ENCODE measurements at regions not wholly inside any gene's neighbourhood (a gene's known extent, or its start where the extent isn't known, plus 50 kb on each side); places are given as distances from the start of the nearest gene placed in this dataset.
A peak's percentile ranks its signal among the peaks of the same experiment; 100 is the strongest.

- TF ChIP-seq REST (IDR thresholded peaks at IDR 0.05; ENCODE audit: unreplicated experiment) (no peak), CTCF (conservative IDR thresholded peaks at IDR 0.05; ENCODE audit: low read depth in 2 of 2) (peak in 1 of 2 experiments; percentile 33; a peak in 2 of 4 replicates)
Measured at GRCh38 chr10:117929327-117930067, 117.2 kb downstream of the RAB11FIP2 start (continued).

DNA sequence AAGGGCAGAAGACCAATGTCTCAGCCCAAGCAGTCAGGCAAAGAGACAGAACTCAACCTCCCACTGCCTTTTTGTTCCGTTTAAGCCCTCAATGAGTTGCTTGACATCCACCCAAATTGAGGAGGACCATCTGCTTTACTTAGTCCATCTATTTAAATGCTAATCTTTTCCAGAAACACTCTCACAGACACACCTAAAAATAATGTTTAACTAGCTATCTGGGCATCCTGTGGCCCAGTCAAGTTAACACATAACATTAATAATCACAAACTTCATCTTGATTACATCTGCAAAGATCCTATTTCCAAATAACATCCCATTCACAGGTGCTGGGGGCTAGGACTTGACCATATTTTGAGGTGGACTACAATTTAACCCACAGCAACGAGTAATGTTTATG lies 115.7 kb downstream of the RAB11FIP2 start:
- H3K27me3 Mint-ChIP-seq (ENCODE audit: insufficient read depth, low read depth, poor library complexity) = peaks cover 2% of the 10 kb centered on the region
- Histone ChIP-seq H3K9me2 (ENCODE audit: insufficient read depth) (peaks cover 15% of the 10 kb centered on the region), H3K27me3 (ENCODE audit: insufficient read depth) (no peaks in the 10 kb centered on the region), H2AFZ (no peak overlapping the region), H3F3A (replicated peaks; ENCODE audit: low read depth) (no peaks in the 10 kb centered on the region), H3K27ac (ENCODE audit: low read depth) (no peak overlapping the region), H4K20me1 (replicated peaks; ENCODE audit: insufficient read depth) (no peaks in the 10 kb centered on the region), H3K79me2 (replicated peaks; ENCODE audit: insufficient read depth) (no peaks in the 10 kb centered on the region), H3K4me3 (no peak overlapping the region), H3K4me2 (no peak overlapping the region), H3K36me3 (ENCODE audit: insufficient read depth) (no peaks in the 10 kb centered on the region), H3K4me1 (ENCODE audit: insufficient read depth) (peaks cover 17% of the 10 kb centered on the region)
- no peak overlapping the region for H3K27ac Mint-ChIP-seq
- peaks cover 50% of the 10 kb centered on the region for H3K4me1 Mint-ChIP-seq
- H3K4me3 Mint-ChIP-seq = no peak overlapping the region
- H3K36me3 Mint-ChIP-seq (ENCODE audit: low read depth) = no peaks in the 10 kb centered on the region; the same call in 2 of the 3 replicates
- ATAC-seq (no peak), DNase-seq (ENCODE audit: low spot score) (no peak)
- no peaks in the 10 kb centered on the region for H3K9me3 Mint-ChIP-seq
- no peak for TF ChIP-seq EZH2phosphoT487 (IDR thresholded peaks at IDR 0.05; ENCODE audit: unreplicated experiment)
- no peak for TF ChIP-seq ETS1 (IDR thresholded peaks at IDR 0.05)
- no peak for TF ChIP-seq POLR2AphosphoS5 (IDR thresholded peaks at IDR 0.05; ENCODE audit: low read depth)
- TF ChIP-seq REST (IDR thresholded peaks at IDR 0.05; ENCODE audit: unreplicated experiment) = no peak
- TF ChIP-seq NANOG (IDR thresholded peaks at IDR 0.05; ENCODE audit: borderline replicate concordance) = no peak
- TF ChIP-seq ZNF331 (CRISPR knock-in tag; IDR thresholded peaks at IDR 0.05; ENCODE audit: low read depth) = no peak
- TF ChIP-seq EZH2 (IDR thresholded peaks at IDR 0.05; ENCODE audit: low read depth, unreplicated experiment) = no peak
- no peak for TF ChIP-seq CREB1 (CRISPR knock-in tag; IDR thresholded peaks at IDR 0.05; ENCODE audit: low read depth)
- no peak for TF ChIP-seq ZNF114 (CRISPR knock-in tag; IDR thresholded peaks at IDR 0.05)
- no peak for TF ChIP-seq STAT1 (IDR thresholded peaks at IDR 0.05; ENCODE audit: unreplicated experiment)

Measured in GM23338 (cell line).